ENCODE measurements at regions not wholly inside any gene's neighbourhood (a gene's known extent, or its start where the extent isn't known, plus 50 kb on each side); places are given as distances from the start of the nearest gene placed in this dataset.

DNA sequence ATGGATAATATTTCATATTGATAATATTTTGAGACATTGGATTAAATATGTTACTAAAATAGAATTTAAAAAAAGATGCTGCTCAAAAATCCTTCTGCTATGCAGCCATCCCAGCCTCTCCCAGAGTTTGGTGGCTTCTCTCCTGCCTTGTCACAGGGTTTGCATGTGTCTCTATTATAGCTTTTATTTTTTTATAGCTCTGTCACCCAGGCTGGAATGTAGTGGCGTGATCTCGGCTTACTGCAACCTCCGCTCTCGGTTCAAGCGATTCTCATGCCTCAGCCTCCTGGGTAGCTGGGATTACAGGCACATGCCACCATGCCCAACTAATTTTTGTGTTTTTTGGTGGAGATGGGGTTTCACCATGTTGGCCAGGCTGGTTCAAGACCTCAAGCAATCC is 50.7 kb upstream of the ID3 start:
- H3K4me3 Mint-ChIP-seq = no peak overlapping the region
- H3K9me3 Mint-ChIP-seq = no peaks in the 10 kb centered on the region
- no peak for DNase-seq
- TF ChIP-seq, protein P1, sequence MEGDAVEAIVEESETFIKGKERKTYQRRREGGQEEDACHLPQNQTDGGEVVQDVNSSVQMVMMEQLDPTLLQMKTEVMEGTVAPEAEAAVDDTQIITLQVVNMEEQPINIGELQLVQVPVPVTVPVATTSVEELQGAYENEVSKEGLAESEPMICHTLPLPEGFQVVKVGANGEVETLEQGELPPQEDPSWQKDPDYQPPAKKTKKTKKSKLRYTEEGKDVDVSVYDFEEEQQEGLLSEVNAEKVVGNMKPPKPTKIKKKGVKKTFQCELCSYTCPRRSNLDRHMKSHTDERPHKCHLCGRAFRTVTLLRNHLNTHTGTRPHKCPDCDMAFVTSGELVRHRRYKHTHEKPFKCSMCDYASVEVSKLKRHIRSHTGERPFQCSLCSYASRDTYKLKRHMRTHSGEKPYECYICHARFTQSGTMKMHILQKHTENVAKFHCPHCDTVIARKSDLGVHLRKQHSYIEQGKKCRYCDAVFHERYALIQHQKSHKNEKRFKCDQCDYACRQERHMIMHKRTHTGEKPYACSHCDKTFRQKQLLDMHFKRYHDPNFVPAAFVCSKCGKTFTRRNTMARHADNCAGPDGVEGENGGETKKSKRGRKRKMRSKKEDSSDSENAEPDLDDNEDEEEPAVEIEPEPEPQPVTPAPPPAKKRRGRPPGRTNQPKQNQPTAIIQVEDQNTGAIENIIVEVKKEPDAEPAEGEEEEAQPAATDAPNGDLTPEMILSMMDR (IDR thresholded peaks at IDR 0.05) = no peak
- peaks cover 14% of the 10 kb centered on the region for H3K27me3 Mint-ChIP-seq (ENCODE audit: low read depth, poor library complexity)
- no peaks in the 10 kb centered on the region for H3K36me3 Mint-ChIP-seq (ENCODE audit: low read depth)
- peaks cover 18% of the 10 kb centered on the region for H3K4me1 Mint-ChIP-seq
- H3K27ac Mint-ChIP-seq = no peak overlapping the region

Data from nephron progenitor cell (in vitro differentiated cells).